HG03432 (cell line): ENCODE measurements at regions not wholly inside any gene's neighbourhood (a gene's known extent, or its start where the extent isn't known, plus 50 kb on each side); places are given as distances from the start of the nearest gene placed in this dataset.
"Not testable (repeated sequence)": the region's sequence is repeated elsewhere in the genome, so short reads cannot be mapped to it uniquely, and the experiment has no call there.

Source experiments
- ATAC-seq: cut with Tn5 transposase; IDR thresholded peaks from one replicate; pipeline ENCODE4 v1.9.1; 2021; ENCODE audit warnings: mild to moderate bottlenecking, moderate library complexity; ENCODE audit not compliant: unreplicated experiment

GRCh38 chrX:115909017-115909416 lies 261.5 kb upstream of the AGTR2 start:
- ATAC-seq: no peak

- ATAC-seq: no peak
These were observed 258.6 kb upstream of the AGTR2 start for GRCh38 chrX:115911967-115912366.

- ATAC-seq: peak; percentile 94
These were observed 258.1 kb upstream of the AGTR2 start for GRCh38 chrX:115912372-115912897.

- peak; percentile 59 for ATAC-seq
These were observed 257.0 kb upstream of the AGTR2 start for GRCh38 chrX:115913575-115913974.

GRCh38 chrX:115915625-115916024 lies 254.9 kb upstream of the AGTR2 start:
- ATAC-seq: not testable (repeated sequence)

GRCh38 chrX:115929480-115929879 lies 241.1 kb upstream of the AGTR2 start:
- ATAC-seq: no peak

GRCh38 chrX:115936008-115936407 lies 234.5 kb upstream of the AGTR2 start:
- no peak for ATAC-seq

- ATAC-seq: peak; percentile 81
These were observed 231.5 kb upstream of the AGTR2 start for GRCh38 chrX:115939070-115939469.

GRCh38 chrX:115939636-115940160 lies 230.8 kb upstream of the AGTR2 start:
- ATAC-seq: peak; percentile 32

- ATAC-seq: peak; percentile 20
These were observed 230.2 kb upstream of the AGTR2 start for GRCh38 chrX:115940348-115940747.

- ATAC-seq: peak; percentile 65
These were observed 229.6 kb upstream of the AGTR2 start for GRCh38 chrX:115940888-115941332.

GRCh38 chrX:115941388-115941787 lies 229.2 kb upstream of the AGTR2 start:
- ATAC-seq: no peak

GRCh38 chrX:115946059-115946458 lies 224.5 kb upstream of the AGTR2 start:
- ATAC-seq: no peak

- ATAC-seq: no peak
These were observed 222.3 kb upstream of the AGTR2 start for GRCh38 chrX:115948018-115948923.

- no peak for ATAC-seq
These were observed 220.4 kb upstream of the AGTR2 start for GRCh38 chrX:115949900-115950822.

GRCh38 chrX:115952417-115953092 lies 218.0 kb upstream of the AGTR2 start:
- ATAC-seq: no peak

- ATAC-seq: no peak
These were observed 212.6 kb upstream of the AGTR2 start for GRCh38 chrX:115957862-115958490.

GRCh38 chrX:115958687-115959359 lies 211.7 kb upstream of the AGTR2 start:
- no peak for ATAC-seq

GRCh38 chrX:115960440-115961084 lies 210.0 kb upstream of the AGTR2 start:
- ATAC-seq: no peak
